Peyer's patch (tissue), 4 donors: ENCODE measurements at regions not wholly inside any gene's neighbourhood (a gene's known extent, or its start where the extent isn't known, plus 50 kb on each side); places are given as distances from the start of the nearest gene placed in this dataset.

ENCODE experiments used
- DNase-seq, 3 donors: peaks; one replicate each; pipeline ENCODE4 v3.0.0-alpha.2; 2017 to 2019
- H3K27ac ChIP-seq, 4 donors: fragments of 200-600 bp; sonication (generic); one replicate each; pipeline ENCODE4 v1.5.1; 2016 to 2019
- H3K27me3 ChIP-seq, 2 donors: fragments of 200-600 bp; sonication (generic); one replicate each; pipeline ENCODE4 v1.5.1; 2019
- H3K36me3 ChIP-seq, 3 donors: fragments of 200-600 bp; sonication (generic); one replicate each; pipeline ENCODE4 v1.5.1; 2016 to 2019
- H3K4me1 ChIP-seq, 4 donors: fragments of 200-600 bp; sonication (generic); one replicate each; pipeline ENCODE4 v1.5.1; 2016 to 2019
- H3K4me3 ChIP-seq, 4 donors: fragments of 200-600 bp; sonication (generic); 1 replicate in 3 of 4; 2 replicates in 1 of 4; pipeline ENCODE4 v1.5.1; 2016 to 2019; ENCODE audit warnings: mild to moderate bottlenecking in 1 of 4
- H3K9me3 ChIP-seq, 4 donors: fragments of 200-600 bp; sonication (generic); one replicate each; pipeline ENCODE4 v1.5.1; 2016 to 2019; ENCODE audit warnings: mild to moderate bottlenecking in 1 of 4
- CTCF ChIP-seq, 6 experiments: fragments of 450-650 bp in 4 of 6; fragments of 200-600 bp in 2 of 6; sonication (generic) in 1 of 6; IDR thresholded peaks; one replicate each; pipeline ENCODE4 v1.5.1; 2017 to 2019; ENCODE audit warnings: antibody characterized with exemption in 6 of 6, mild to moderate bottlenecking in 3 of 6, moderate library complexity in 1 of 6
- POLR2A ChIP-seq, 2 donors: fragments of 450-650 bp; IDR thresholded peaks; one replicate each; pipeline ENCODE4 v1.5.1; 2017; ENCODE audit warnings: antibody characterized with exemption in 2 of 2, mild to moderate bottlenecking in 2 of 2, moderate library complexity in 2 of 2

DNA sequence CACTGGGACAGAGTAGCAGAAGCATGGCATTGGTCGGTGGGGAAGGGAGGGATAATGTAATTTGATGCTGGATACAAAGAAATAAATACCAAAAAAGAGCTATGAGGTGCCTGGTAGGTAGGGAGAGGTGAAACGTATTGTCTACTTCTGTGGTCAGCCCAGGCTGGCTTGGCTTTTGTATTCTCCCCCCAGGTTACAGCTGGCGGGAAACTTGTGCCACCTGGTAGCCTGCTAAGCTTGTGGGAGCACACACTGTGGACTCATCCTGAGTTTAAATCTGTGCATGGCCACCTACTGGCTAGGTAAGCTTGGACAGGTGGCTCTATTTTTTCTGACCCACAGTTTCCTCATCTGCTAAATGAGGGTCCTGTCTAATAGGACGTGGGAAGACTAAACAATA, 165.2 kb upstream of the E2F8 start:
- Histone ChIP-seq H3K27me3 (no peaks in the 10 kb centered on the region), H3K4me3 (no peak overlapping the region), H3K36me3 (no peaks in the 10 kb centered on the region), H3K4me1 (no peaks in the 10 kb centered on the region), H3K9me3 (no peaks in the 10 kb centered on the region), H3K27ac (no peak overlapping the region)
- TF ChIP-seq CTCF (IDR thresholded peaks at IDR 0.05): no peak
- TF ChIP-seq POLR2A (IDR thresholded peaks at IDR 0.05): no peak
- DNase-seq: no peak

DNA sequence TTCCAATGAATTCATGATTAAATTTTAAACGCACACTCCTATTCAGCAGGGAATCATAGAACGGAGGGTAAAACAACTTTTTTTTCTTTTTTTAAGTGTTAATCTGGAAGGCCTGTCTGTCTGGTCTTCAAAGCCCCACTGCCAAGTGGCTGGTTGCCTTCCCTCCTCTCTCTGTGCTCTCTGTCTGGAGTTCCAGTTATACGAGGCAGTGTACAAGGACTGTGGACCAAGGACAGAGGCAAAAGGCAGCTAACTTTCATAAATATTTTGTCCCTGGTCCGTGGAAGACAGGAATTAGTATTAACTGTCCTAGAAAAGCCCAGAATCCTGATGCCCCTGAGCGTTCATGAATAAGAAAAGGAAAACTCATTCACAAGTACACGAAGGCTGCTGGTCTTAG, 164.0 kb upstream of the E2F8 start:
- H3K4me1 ChIP-seq: no peaks in the 10 kb centered on the region
- H3K4me3 ChIP-seq: no peak overlapping the region
- TF ChIP-seq POLR2A (IDR thresholded peaks at IDR 0.05): no peak
- no peak for TF ChIP-seq CTCF (IDR thresholded peaks at IDR 0.05)
- H3K27ac ChIP-seq: no peak overlapping the region
- no peaks in the 10 kb centered on the region for H3K36me3 ChIP-seq
- no peak for DNase-seq
- H3K9me3 ChIP-seq: no peaks in the 10 kb centered on the region
- no peaks in the 10 kb centered on the region for H3K27me3 ChIP-seq

DNA sequence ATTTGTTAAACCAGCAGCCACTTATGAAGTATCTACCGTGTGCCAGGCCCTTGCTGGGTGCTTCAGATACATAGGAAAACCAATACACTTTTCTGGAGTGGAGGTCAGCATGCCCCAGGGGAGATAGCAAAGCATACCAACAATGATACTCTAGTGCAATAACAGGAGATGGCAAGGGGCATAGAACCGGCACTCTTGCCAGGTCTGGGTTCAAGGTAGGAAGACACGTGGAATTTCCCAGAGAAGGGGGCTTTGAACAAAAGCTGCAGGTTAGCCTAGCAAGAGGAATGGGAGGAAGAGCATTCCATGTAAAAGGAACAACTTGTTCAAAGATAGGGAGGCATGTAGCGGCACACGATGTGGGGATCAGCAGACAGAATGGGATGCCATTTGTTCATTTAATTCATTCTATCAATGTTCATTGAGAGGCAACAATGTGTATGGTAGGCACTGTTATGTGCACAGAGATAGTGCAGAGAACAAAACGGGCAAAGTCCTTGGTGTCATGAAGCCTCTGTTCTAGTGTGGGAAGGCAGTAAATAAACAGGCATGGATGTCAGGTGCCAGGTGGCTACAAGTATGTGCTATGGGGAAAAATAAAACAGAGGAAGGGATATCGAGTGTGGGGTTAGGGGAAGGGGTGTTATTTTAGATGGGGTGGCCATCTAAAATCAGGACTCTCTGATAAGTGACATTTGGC, 162.6 kb upstream of the E2F8 start:
- DNase-seq: no peak
- Histone ChIP-seq H3K9me3 (no peaks in the 10 kb centered on the region), H3K36me3 (no peaks in the 10 kb centered on the region), H3K27ac (no peak overlapping the region), H3K27me3 (no peaks in the 10 kb centered on the region), H3K4me1 (no peaks in the 10 kb centered on the region), H3K4me3 (no peak overlapping the region)
- TF ChIP-seq CTCF (IDR thresholded peaks at IDR 0.05): no peak
- TF ChIP-seq POLR2A (IDR thresholded peaks at IDR 0.05): no peak

DNA sequence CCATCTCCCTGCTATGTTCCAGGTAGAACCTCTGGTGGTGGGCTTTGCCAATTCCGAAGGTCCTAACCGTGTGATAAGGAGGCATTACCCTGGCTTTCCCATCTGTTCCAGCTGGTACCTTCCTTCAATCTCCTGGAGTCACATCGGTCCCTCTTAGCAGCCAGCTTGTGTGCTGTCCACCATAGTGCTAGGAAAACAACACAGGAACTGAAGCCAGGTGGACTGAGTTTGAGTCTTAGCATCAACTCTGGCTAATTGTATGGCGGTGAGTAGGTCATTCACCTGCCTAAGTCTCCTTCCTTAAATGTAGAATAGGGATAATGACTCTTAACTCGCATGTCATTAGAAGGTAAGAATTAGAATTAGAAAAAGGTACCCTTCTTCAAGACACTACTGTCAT, 159.6 kb upstream of the E2F8 start:
- H3K27me3 ChIP-seq: no peaks in the 10 kb centered on the region
- no peak for DNase-seq

DNA sequence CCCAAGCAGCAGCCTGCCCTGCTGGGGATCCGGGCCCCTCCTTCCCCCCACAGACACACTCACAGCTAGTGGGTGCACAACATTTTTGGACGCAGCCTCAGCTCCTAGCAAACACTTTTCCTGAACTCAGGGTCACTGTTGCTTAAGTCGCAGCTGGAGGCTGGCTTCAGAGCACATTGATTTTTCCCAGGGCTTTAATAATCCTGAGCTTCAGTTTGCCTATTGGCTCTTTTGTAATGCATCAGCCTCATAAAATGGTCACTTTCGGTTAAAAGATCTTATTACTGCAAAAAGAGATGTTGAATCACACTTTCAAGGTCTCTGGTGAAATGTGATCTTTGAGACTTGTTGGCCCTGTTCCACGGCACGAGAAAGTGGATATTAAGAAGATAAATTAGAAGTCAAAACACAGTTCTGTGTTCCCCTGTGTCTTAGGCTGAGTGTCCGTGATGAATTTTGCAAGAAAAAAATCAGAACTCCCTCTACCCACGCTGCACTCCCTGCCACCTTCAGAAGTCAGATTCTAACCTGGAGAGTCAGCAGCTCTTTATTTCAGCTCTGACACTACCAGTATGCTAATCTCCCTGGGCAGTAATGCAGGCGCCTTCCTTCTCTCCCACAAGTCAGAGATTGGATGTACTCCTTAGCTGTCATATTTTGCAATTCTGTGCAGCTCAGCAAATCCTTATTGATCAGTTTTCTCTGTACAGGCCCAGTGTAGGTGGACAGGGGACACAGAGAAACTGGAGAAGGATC, 158.2 kb upstream of the E2F8 start:
- DNase-seq: no peak
- Histone ChIP-seq H3K27ac (peak overlapping the region in 2 of 4 donors; percentile 10 to 42), H3K4me3 (no peak overlapping the region), H3K4me1 (no peaks in the 10 kb centered on the region), H3K27me3 (no peaks in the 10 kb centered on the region), H3K9me3 (no peaks in the 10 kb centered on the region), H3K36me3 (no peaks in the 10 kb centered on the region)
- no peak for TF ChIP-seq POLR2A (IDR thresholded peaks at IDR 0.05)
- TF ChIP-seq CTCF (IDR thresholded peaks at IDR 0.05): no peak

More for the DNA sequence above, 159.6 kb upstream of the E2F8 start:
- Histone ChIP-seq H3K4me1 (no peaks in the 10 kb centered on the region), H3K4me3 (no peak overlapping the region), H3K9me3 (no peaks in the 10 kb centered on the region), H3K36me3 (no peaks in the 10 kb centered on the region), H3K27ac (no peak overlapping the region)
- TF ChIP-seq POLR2A (IDR thresholded peaks at IDR 0.05): no peak
- no peak for TF ChIP-seq CTCF (IDR thresholded peaks at IDR 0.05)
